SKM-1 (cell line): ENCODE measurements at regions not wholly inside any gene's neighbourhood (a gene's known extent, or its start where the extent isn't known, plus 50 kb on each side); places are given as distances from the start of the nearest gene placed in this dataset.
"Not testable (repeated sequence)": the region's sequence is repeated elsewhere in the genome, so short reads cannot be mapped to it uniquely, and the experiment has no call there.

Experiments used
- DNase-seq: peaks from one replicate; lab custom pipeline; 2025; ENCODE audit not compliant: unreplicated experiment; lab: John Stamatoyannopoulos, UW

DNA sequence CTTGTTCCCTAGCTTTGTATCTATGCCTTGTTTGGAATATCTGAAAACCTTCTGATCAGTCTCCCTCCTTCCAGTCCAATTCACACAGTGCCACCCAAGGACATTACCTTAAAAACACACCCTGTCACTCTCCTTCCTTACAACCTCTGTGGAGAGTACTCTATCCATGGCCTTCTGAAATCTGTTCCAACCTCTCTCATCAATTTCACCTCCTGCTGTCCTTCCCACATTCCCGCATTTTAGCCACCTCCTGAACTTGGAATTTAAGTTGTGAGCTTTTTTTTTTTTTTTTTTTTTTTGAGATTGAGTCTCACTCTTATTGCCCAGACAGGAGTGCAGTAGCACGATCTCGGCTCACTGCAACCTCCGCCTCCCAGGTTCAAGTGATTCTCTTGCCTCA lies 824.8 kb downstream of the METTL15 start:
- no peak for DNase-seq

DNA sequence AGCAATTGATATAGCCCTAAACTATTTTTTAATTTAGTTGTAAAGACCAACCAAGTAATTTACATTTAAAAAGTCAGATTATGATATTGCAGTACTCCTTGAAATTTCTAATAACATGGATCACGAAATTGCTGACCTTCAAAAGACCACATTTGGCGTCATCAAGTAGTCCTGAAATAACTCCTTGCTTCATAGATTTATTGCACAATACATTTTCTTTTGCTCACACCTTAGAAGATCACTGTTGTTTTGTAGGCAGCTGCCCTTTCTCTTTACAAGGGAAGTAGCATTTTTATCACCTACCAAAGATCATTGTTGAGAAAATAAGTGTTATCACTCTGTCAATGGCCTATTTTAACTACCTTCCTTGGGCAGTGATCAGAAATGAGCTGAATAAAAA lies 815.8 kb downstream of the METTL15 start:
- no peak for DNase-seq

DNA sequence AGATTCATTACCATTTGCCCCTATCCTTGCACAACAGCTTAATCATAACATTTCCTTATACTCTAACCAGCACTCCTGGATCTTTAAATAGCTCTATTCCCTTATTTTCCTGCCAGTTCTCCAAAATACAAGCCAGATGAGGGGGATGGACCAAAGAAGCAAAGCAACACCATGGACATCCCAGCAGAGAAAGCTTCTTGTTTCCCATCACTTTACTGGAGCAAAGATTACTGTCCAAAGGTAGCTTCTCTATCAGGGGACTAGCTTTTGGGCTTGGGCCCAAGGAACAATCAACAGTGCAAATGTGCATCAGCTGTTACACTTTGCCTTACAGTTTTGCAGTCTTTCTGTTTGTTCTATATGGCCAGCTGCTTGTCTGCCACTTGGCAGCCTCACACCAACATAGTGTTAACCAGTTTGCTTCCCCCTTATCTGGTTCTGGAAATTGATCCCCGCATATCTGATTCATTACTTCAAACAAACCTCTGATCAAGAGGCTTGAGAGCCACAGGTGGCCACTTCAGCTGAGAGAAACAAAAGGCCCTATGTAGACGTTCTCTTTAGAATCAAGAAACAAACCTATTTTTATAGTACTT lies 814.3 kb downstream of the METTL15 start:
- no peak for DNase-seq

DNA sequence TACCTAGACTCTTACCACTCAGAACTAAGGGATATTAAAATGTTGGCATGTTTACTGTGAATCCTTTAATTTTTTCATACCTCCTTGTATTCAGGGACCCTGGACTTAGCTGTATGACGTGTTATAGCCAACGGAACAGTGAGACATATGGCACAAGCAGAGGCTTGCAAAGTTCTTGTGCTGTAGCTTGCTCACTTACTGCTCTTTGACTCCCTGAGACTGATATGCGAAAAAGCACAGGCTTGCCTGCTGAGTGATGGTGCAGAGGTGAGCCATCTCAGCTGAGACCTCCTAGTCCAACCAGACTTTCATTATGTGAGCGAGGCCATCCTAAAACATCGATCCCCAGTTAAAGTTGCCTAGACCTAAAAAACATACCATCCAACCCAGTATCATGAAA lies 811.0 kb downstream of the METTL15 start:
- DNase-seq: no peak

DNA sequence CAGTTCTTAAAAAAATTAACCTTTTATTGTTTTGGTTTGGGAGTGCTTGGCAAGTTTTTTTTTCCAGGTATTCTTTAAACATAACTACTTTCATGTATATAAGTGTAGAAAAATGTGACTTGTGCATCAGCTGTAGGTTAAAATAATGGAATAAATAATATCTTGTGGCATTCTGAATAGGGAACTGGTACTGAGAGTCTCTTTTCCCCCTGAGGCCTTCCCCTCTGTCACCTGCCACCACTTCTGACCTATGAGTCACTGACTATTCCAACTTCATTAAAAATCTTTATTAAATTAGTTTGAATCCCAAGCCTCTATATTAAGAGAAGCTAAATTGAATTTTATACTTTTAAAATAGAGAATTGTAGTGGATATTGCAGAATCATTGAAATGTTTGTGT lies 805.7 kb downstream of the METTL15 start:
- no peak for DNase-seq

DNA sequence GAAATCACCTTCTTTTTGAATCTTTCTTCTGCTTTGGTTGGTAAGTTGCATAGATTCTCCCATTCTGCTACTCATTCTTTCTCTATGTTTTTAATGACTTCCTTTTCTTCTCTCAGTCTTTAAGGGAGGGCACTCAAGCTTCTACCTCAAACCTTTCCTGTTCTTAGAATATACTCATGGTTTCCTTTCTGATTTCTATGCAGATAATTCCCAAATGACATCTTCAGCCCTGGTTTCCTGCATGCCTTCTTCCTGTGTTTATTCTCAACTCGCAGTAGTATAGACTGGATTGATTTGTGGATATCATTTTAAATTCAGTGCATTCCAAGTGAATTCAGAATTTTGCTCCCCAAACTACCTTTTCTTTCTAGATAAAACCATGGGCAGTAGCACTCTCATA lies 803.6 kb downstream of the METTL15 start:
- DNase-seq: no peak

DNA sequence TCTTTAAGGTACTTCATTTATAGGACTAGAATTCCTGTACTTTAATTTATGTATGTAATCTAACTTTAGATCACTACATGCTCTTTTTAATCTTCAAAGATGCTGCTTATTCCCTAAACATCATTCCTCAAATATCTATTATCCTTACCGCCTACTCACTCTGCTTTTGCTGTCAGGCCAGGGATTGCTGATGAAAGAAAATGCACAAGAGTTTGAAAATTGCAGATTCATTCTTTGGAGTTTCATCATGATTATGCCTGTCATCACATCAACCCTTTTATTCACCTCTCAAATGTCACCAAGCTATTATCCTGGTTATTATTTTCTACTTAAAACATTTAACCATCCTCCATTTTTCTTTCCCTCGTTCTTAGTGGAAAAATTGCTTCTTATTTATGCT lies 802.7 kb downstream of the METTL15 start:
- no peak for DNase-seq

DNA sequence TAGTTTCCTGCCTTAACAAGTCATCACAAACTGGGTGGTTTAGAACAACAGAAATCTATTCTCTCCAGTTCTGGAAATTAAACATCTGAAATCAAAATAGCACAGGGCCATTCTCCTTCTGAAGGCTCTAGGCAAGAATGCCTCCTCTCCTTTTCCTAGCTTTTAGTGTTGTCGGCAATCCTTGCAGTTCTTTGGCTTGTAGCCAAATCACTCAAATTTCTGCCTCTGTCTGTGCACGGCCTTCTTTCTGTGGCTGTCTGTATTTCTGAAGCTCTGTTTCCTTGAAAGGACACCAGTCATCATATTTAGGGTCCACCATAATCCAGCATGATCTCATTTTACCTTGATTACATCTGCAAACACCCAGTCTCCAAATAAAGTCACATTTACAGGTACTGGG lies 795.5 kb downstream of the METTL15 start:
- no peak for DNase-seq

DNA sequence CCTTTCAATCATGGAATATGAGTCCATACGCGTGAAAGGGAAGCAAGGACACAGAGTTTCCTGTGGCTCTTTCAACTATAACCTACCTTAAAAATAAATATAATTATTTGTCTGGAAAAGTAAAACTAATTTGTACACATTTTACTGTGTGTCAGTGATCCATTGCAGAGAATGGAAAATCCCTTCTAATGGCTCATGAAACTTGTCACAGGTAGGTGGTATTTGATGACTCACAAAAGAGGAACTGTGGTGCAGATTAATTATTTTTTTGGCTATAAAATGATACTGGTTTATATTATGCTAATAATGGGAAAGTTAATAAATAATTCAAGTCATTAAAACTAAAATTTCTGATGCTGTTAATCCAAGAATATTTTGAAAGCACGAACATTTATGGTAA lies 792.2 kb downstream of the METTL15 start:
- no peak for DNase-seq

DNA sequence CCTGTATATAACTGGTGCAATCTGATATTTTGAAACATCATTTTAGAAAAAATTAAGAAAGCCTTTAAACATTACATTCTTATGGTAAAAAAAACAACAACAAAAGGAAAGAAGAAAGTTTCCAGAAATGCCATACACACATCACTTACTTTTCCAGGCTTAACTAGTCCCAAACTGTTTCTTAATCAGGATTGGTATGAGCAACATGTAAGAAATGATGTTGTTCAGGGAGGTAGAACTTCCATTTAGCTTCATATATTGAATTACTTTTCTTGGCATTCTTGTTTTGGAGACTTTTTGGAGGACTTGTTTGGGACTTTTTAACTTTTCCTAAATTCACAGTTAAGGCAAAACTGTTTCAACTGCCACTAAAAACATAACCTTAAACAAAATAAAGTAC lies 791.5 kb downstream of the METTL15 start:
- no peak for DNase-seq

DNA sequence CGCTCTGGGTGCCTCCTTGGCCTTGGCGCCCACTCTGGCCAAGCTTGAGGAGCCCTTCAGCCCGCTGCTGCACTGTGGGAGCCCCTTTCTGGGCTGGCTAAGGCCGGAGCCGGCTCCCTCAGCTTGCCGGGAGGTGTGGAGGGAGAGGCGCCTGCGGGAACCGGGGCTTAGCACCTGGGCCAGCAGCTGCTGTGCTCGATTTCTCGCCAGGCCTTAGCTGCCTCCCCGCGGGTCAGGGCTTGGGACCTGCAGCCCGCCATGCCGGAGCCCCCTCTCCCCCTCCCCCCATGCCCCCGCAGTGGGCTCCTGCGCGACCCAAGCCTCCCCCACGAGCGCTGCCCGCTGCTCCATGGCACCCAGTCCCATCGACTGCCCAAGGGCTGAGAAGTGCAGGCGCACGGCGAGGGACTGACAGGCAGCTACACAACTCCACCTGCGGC lies 782.4 kb downstream of the METTL15 start:
- DNase-seq: not testable (repeated sequence)

DNA sequence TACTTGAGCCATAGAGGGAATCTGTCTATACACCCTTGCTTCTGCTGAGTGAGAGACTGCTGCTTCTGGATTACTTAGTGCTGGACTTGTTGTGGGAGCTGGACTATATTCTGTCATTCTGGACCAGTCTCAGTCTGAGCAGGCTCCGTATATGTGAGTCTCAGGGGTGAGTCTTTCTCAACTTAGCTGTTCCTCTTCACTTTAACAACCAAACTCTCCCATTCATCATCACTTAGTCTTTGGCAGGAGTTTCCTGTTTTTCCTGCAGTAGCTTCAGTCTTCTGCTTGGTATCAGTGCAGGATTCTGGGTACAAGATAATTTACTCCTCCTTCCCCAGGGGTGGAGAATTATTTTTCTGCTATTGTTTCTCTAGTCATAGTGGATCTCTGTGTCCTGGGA lies 779.5 kb downstream of the METTL15 start:
- DNase-seq: no peak

DNA sequence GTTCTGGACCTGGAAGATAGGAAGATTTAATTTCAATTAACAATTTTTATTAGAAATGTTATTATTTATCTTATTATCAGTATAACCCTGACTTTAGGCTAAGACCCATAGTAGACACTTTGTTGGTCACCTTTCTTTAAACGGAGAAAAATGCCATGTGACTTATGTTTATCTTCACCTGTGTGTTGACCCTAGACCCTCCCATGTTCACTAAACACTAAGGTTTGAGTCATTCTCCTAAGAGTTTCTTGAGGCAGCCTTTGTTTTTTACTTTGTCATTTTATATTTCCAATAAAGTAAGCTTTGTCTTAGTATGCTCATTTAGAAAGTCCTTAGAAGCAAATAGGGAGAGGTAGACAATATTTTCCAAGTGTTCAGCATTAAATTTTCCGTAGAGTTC lies 771.7 kb downstream of the METTL15 start:
- no peak for DNase-seq

DNA sequence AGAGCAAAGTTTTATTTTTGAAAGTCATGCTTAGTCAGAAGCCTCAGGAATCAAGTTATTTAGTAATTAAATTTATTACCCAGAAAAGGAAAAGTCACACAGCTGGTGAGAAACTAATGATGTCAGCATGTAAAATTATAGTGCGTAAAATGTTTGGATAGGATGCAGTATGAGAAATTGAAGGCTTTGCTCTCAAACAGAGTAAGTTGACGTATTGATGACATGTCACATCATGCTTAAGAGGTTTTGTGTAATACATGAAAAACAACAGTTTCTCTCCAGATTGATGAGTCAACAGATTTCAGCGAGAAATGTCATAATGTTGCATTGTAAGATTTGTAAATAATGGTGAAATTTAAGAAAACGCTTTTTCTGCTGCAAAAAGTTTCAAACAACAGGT lies 769.8 kb downstream of the METTL15 start:
- DNase-seq: no peak

DNA sequence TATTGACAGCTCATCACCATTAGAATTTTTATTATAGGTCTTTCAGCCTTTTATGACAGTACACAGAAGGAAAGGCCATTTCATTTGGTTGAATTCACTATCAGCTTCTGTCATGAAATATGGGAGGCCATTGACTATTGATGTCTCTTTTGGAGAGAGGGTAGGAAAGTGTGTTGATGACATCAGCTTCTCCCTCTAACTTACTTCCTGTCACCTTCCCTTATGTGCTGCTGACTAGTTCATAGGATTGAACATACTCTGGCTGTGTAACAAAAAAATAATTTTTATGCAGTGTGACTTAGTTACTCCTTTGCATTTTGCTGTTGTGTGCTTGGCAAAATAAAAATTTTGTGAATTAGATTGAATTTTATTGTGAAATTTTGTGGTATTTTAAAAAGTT lies 769.2 kb downstream of the METTL15 start:
- no peak for DNase-seq

DNA sequence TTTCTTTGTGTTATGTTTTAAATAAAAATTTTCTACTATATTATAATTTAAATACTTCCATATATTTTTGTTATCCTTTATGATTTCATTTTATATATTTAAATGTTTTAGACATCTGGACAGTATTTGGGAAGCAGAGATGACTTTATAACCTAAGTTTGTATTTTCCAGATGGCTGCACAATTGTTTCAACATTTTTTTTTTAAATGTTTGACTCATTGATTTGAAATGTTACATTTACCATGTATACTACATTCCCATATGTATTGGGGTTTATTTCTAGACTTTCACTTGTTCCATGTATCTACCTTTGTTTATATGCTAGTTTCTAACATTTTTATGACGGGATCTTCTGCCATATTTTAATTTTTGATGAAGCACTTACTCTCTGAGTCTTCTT lies 766.5 kb downstream of the METTL15 start:
- no peak for DNase-seq

DNA sequence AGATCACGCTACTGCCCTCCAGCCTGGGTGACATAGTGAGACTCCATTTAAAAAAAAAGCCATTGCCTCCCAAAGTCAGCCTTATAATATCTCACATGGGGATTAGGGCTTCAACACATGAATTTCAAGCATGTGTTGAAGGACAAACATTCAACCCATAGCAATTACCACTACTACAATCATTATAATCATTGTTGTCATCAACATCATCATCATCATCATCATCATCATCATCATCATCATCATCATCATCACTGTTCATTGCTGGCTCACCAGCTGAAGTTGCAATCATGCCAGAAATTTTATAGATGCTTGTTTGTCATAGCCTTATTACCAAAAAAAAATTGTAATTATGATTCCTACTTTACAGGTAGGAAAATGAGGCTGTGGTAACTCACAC lies 762.9 kb downstream of the METTL15 start:
- no peak for DNase-seq

DNA sequence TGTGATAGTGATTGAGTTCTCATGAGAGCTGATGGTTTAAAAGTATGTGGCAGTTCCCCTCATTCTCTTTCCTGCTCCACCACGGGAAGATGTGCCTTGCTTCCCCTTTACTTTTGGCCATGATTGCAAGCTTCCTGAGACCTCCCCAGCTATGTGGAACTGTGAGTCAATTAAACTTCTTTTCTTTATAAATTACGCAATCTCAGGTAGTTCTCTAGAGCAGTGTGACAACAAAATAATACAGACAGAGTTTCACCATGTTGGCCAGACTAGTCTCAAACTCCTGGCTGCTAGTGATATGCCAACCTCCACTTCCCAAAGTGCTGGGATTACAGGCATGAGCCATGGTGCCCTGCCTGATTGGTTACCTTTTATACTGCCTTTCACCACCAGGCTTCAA lies 755.2 kb downstream of the METTL15 start:
- DNase-seq: no peak

DNA sequence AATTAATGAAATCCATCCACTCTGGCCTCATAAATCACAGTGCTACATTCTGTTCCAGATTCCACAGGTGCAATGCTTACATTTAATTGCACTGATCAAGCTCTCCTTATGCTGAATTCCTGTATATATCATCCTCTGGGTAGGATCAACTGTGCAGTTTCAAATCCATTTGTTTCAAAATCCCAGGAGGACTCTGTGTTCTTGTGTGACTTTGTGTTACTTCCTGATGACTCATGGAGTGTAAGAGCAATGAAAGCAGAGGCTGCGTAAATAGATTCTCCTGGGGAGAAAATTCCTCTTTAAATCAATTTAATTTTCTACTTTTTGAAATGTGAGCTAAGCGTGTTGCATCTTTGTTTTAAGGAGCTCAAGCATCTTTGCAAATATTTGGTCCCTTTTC lies 752.7 kb downstream of the METTL15 start:
- no peak for DNase-seq

DNA sequence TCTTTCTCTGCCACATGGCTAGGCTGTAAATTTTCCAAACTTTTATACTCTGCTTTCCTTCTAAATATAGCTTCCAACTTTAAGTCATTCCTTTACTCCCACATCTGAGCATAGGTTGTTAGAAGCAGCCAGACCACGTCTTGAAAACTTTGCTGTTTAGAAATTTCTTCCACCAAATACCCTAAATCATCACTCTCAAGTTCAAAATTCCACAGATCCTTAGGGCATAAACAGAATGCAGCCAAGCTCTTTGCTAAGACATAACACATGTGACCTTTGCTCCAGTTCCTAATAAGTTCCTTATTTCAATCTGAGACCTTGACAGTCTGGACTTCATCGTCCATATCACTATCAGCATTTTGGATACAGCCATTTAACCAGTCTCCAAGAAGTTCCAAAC lies 749.9 kb downstream of the METTL15 start:
- no peak for DNase-seq

DNA sequence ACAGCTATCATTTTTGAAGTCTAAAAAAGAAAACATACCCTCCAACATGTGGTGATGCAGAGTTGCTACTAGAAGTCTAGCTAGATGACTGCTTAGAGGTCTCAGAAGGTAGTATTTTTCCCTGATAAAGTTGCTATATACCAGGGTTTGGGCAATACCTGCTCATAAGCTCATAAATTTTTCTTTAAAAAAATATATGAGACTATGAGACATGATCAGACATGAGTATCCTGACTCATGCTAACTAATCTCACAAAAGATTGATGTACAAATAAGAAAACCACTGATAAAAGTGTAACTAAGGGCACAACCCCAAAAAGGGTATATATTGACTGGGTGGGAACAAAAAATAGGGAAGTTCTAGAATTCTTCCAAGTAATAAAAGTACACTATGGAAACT lies 740.9 kb downstream of the METTL15 start:
- no peak for DNase-seq

DNA sequence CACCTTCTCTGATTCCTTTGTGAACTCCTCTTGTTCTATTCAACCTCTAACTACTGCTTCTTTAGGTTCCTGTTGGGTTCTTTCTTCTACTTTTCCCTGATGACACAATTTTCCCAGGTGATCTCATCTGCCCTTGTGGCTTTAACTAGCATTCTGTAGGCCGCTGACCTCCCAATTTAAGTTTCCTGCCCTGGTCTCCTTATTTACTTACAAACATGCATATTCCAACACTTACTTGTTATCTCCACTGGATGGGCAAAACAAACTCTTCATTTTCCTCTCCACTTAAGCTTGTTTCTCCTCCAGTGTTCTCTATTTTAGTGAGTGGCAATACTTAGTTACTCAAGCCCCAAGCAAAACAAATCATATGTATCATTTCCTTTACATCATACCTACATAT lies 734.5 kb downstream of the METTL15 start:
- DNase-seq: no peak

DNA sequence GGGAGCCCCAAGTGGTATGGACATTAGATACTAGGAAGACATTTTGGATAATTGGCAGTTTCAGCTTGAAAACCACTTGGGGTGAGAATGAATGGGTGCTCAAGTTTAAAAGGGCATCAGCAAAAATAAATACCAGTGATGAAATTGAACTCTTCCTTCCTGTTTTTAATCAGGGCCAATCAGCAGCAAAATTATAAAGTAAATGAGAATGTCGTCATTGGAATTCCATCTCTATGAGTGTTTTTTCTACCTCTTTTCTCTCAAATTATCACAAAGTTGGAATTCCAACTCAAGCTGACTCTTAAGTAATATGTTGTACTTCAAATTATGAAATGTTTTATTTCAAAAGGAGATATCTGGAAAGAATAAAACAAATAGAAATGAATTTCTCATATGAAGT lies 730.6 kb downstream of the METTL15 start:
- no peak for DNase-seq

DNA sequence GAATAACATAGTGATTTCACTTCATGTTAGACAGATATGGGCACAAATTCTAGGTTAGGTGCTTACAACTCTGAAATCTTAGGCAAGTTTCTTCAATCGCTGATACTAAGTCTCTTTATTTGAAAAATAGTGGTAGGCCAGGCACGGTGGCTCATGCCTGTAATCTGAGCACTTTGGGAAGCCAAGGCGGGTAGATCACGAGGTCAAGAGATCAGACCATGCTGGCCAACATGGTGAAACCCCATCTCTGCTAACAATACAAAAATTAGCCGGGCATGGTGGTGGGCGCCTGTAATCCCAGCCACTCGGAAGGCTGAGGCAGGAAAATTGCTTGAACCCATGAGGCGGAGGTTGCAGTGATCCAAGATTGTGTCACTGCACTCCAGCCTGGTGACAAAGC lies 729.4 kb downstream of the METTL15 start:
- DNase-seq: no peak
